Stimulated activated CD4-positive, alpha-beta T cell treated with anti-CD3 and anti-CD28 coated beads, Interleukin-4, amount 100 ng/mL, for 1 hour (primary cell): ENCODE measurements at regions not wholly inside any gene's neighbourhood (a gene's known extent, or its start where the extent isn't known, plus 50 kb on each side); places are given as distances from the start of the nearest gene placed in this dataset.
"Not testable (repeated sequence)": the region's sequence is repeated elsewhere in the genome, so short reads cannot be mapped to it uniquely, and the experiment has no call there.

Experiments used
- DNase-seq: peaks from one replicate; pipeline ENCODE4 v3.0.0-alpha.2; 2020

GRCh38 chr18:46236156-46236555, 132.0 kb downstream of the HAUS1 start:
- DNase-seq, result no peak

- no peak for DNase-seq
Observed at GRCh38 chr18:46237891-46238290, 133.7 kb downstream of the HAUS1 start.

- no peak for DNase-seq
Observed at GRCh38 chr18:46239549-46239948, 135.4 kb downstream of the HAUS1 start.

- no peak for DNase-seq
Observed at GRCh38 chr18:46239998-46240397, 135.8 kb downstream of the HAUS1 start.

- not testable (repeated sequence) for DNase-seq
Observed at GRCh38 chr18:46241393-46241792, 137.2 kb downstream of the HAUS1 start.

GRCh38 chr18:46242183-46242582, 138.0 kb downstream of the HAUS1 start:
- DNase-seq, result no peak

- no peak for DNase-seq
Observed at GRCh38 chr18:46243095-46243494, 138.9 kb downstream of the HAUS1 start.

- DNase-seq, result no peak
Observed at GRCh38 chr18:46243673-46244072, 139.5 kb downstream of the HAUS1 start.

- no peak for DNase-seq
Observed at GRCh38 chr18:46246101-46246500, 141.9 kb downstream of the HAUS1 start.

- DNase-seq, result no peak
Observed at GRCh38 chr18:46247942-46248341, 143.8 kb downstream of the HAUS1 start.

GRCh38 chr18:46250084-46250811, 146.1 kb downstream of the HAUS1 start:
- DNase-seq, result peak; percentile 10

- no peak for DNase-seq
Observed at GRCh38 chr18:46250812-46251173, 146.6 kb downstream of the HAUS1 start.

GRCh38 chr18:46252759-46253158, 148.6 kb downstream of the HAUS1 start:
- no peak for DNase-seq

- no peak for DNase-seq
Observed at GRCh38 chr18:46253498-46253897, 149.3 kb downstream of the HAUS1 start.

- no peak for DNase-seq
Observed at GRCh38 chr18:46256078-46256477, 151.9 kb downstream of the HAUS1 start.

- DNase-seq, result no peak
Observed at GRCh38 chr18:46257366-46257765, 153.2 kb downstream of the HAUS1 start.

GRCh38 chr18:46260016-46260878, 156.1 kb downstream of the HAUS1 start:
- DNase-seq, result no peak

- no peak for DNase-seq
Observed at GRCh38 chr18:46260879-46261143, 156.6 kb downstream of the HAUS1 start.

- DNase-seq, result no peak
Observed at GRCh38 chr18:46261799-46262198, 157.6 kb downstream of the HAUS1 start.

GRCh38 chr18:46262856-46263255, 158.7 kb downstream of the HAUS1 start:
- no peak for DNase-seq

GRCh38 chr18:46264255-46264654, 160.1 kb downstream of the HAUS1 start:
- no peak for DNase-seq

- no peak for DNase-seq
Observed at GRCh38 chr18:46265196-46266156, 161.3 kb downstream of the HAUS1 start.

GRCh38 chr18:46266473-46266872, 162.3 kb downstream of the HAUS1 start:
- no peak for DNase-seq
